ENCODE measurements at regions not wholly inside any gene's neighbourhood (a gene's known extent, or its start where the extent isn't known, plus 50 kb on each side); places are given as distances from the start of the nearest gene placed in this dataset.
"Not testable (repeated sequence)": the region's sequence is repeated elsewhere in the genome, so short reads cannot be mapped to it uniquely, and the experiment has no call there.

GRCh38 chr2:180765316-180765715 lies 215.1 kb upstream of the UBE2E3 start:
- not testable (repeated sequence) for H3K27me3 ChIP-seq (ENCODE audit: control insufficient read depth, insufficient read depth, low read length); H3K36me3 ChIP-seq (ENCODE audit: insufficient read depth, low read length); H3K9ac ChIP-seq (ENCODE audit: low read depth, low read length); H3K4me3 ChIP-seq (ENCODE audit: low read length); H3K4me2 ChIP-seq (ENCODE audit: low read length); H3K9me3 ChIP-seq (replicated peaks; ENCODE audit: low read length)
- H3K4me1 ChIP-seq (ENCODE audit: control insufficient read depth, insufficient read depth, low read length), result peaks cover 14% of the 10 kb centered on the region

GRCh38 chr2:180763263-180763989 lies 217.0 kb upstream of the UBE2E3 start:
- Histone ChIP-seq H3K9me3 (replicated peaks; ENCODE audit: low read length) (no peaks in the 10 kb centered on the region), H3K9ac (ENCODE audit: low read depth, low read length) (no peak overlapping the region), H3K36me3 (ENCODE audit: insufficient read depth, low read length) (no peaks in the 10 kb centered on the region), H3K4me2 (ENCODE audit: low read length) (no peak overlapping the region), H3K4me1 (ENCODE audit: control insufficient read depth, insufficient read depth, low read length) (peaks cover 17% of the 10 kb centered on the region), H3K4me3 (ENCODE audit: low read length) (no peak overlapping the region), H3K27me3 (ENCODE audit: control insufficient read depth, insufficient read depth, low read length) (no peaks in the 10 kb centered on the region)

GRCh38 chr2:180761224-180761623 lies 219.2 kb upstream of the UBE2E3 start:
- no peak overlapping the region for H3K9ac ChIP-seq (ENCODE audit: low read depth, low read length)
- no peak overlapping the region for H3K4me3 ChIP-seq (ENCODE audit: low read length)
- H3K27me3 ChIP-seq (ENCODE audit: control insufficient read depth, insufficient read depth, low read length), result no peaks in the 10 kb centered on the region
- peak overlapping the region; percentile 39 for H3K4me2 ChIP-seq (ENCODE audit: low read length)
- H3K4me1 ChIP-seq (ENCODE audit: control insufficient read depth, insufficient read depth, low read length), result peaks cover 17% of the 10 kb centered on the region
- H3K9me3 ChIP-seq (replicated peaks; ENCODE audit: low read length), result no peaks in the 10 kb centered on the region
- no peaks in the 10 kb centered on the region for H3K36me3 ChIP-seq (ENCODE audit: insufficient read depth, low read length)

GRCh38 chr2:180759631-180760030 lies 220.8 kb upstream of the UBE2E3 start:
- Histone ChIP-seq H3K9ac (ENCODE audit: low read depth, low read length) (no peak overlapping the region), H3K27me3 (ENCODE audit: control insufficient read depth, insufficient read depth, low read length) (no peaks in the 10 kb centered on the region), H3K4me3 (ENCODE audit: low read length) (no peak overlapping the region), H3K36me3 (ENCODE audit: insufficient read depth, low read length) (no peaks in the 10 kb centered on the region), H3K9me3 (replicated peaks; ENCODE audit: low read length) (no peaks in the 10 kb centered on the region), H3K4me1 (ENCODE audit: control insufficient read depth, insufficient read depth, low read length) (peaks cover 17% of the 10 kb centered on the region), H3K4me2 (ENCODE audit: low read length) (no peak overlapping the region)

- H3K4me3 ChIP-seq (ENCODE audit: low read length), result no peak overlapping the region
Observed at GRCh38 chr2:180753809-180754761, 226.3 kb upstream of the UBE2E3 start.

GRCh38 chr2:180751306-180751920 lies 229.0 kb upstream of the UBE2E3 start:
- Histone ChIP-seq H3K4me3 (ENCODE audit: low read length) (no peak overlapping the region), H3K4me2 (ENCODE audit: low read length) (no peak overlapping the region), H3K27me3 (ENCODE audit: control insufficient read depth, insufficient read depth, low read length) (no peaks in the 10 kb centered on the region), H3K4me1 (ENCODE audit: control insufficient read depth, insufficient read depth, low read length) (peaks cover 17% of the 10 kb centered on the region), H3K9me3 (replicated peaks; ENCODE audit: low read length) (no peaks in the 10 kb centered on the region), H3K36me3 (ENCODE audit: insufficient read depth, low read length) (no peaks in the 10 kb centered on the region), H3K9ac (ENCODE audit: low read depth, low read length) (no peak overlapping the region)

More at GRCh38 chr2:180753809-180754761, 226.3 kb upstream of the UBE2E3 start:
- Histone ChIP-seq H3K36me3 (ENCODE audit: insufficient read depth, low read length) (no peaks in the 10 kb centered on the region), H3K9ac (ENCODE audit: low read depth, low read length) (no peak overlapping the region), H3K4me2 (ENCODE audit: low read length) (peak overlapping the region; percentile 0), H3K27me3 (ENCODE audit: control insufficient read depth, insufficient read depth, low read length) (no peaks in the 10 kb centered on the region), H3K9me3 (replicated peaks; ENCODE audit: low read length) (no peaks in the 10 kb centered on the region), H3K4me1 (ENCODE audit: control insufficient read depth, insufficient read depth, low read length) (peaks cover 13% of the 10 kb centered on the region)

GRCh38 chr2:180747728-180748127 lies 232.7 kb upstream of the UBE2E3 start:
- H3K9ac ChIP-seq (ENCODE audit: low read depth, low read length), result no peak overlapping the region
- H3K27me3 ChIP-seq (ENCODE audit: control insufficient read depth, insufficient read depth, low read length), result no peaks in the 10 kb centered on the region
- no peaks in the 10 kb centered on the region for H3K9me3 ChIP-seq (replicated peaks; ENCODE audit: low read length)
- peaks cover 9% of the 10 kb centered on the region for H3K4me1 ChIP-seq (ENCODE audit: control insufficient read depth, insufficient read depth, low read length)
- H3K4me2 ChIP-seq (ENCODE audit: low read length), result no peak overlapping the region
- H3K36me3 ChIP-seq (ENCODE audit: insufficient read depth, low read length), result no peaks in the 10 kb centered on the region
- H3K4me3 ChIP-seq (ENCODE audit: low read length), result no peak overlapping the region

- no peaks in the 10 kb centered on the region for H3K9me3 ChIP-seq (replicated peaks; ENCODE audit: low read length)
- peak overlapping the region; percentile 67 for H3K4me2 ChIP-seq (ENCODE audit: low read length)
- peak overlapping the region; percentile 31 for H3K4me3 ChIP-seq (ENCODE audit: low read length)
- no peaks in the 10 kb centered on the region for H3K36me3 ChIP-seq (ENCODE audit: insufficient read depth, low read length)
- peaks cover 9% of the 10 kb centered on the region for H3K4me1 ChIP-seq (ENCODE audit: control insufficient read depth, insufficient read depth, low read length)
- H3K27me3 ChIP-seq (ENCODE audit: control insufficient read depth, insufficient read depth, low read length), result no peaks in the 10 kb centered on the region
- H3K9ac ChIP-seq (ENCODE audit: low read depth, low read length), result no peak overlapping the region
Observed at GRCh38 chr2:180743401-180743800, 237.0 kb upstream of the UBE2E3 start.

GRCh38 chr2:180742801-180743200 lies 237.6 kb upstream of the UBE2E3 start:
- Histone ChIP-seq H3K36me3 (ENCODE audit: insufficient read depth, low read length) (no peaks in the 10 kb centered on the region), H3K4me1 (ENCODE audit: control insufficient read depth, insufficient read depth, low read length) (peaks cover 7% of the 10 kb centered on the region), H3K4me3 (ENCODE audit: low read length) (no peak overlapping the region), H3K4me2 (ENCODE audit: low read length) (peak overlapping the region; percentile 67), H3K9ac (ENCODE audit: low read depth, low read length) (peak overlapping the region; percentile 56), H3K9me3 (replicated peaks; ENCODE audit: low read length) (no peaks in the 10 kb centered on the region), H3K27me3 (ENCODE audit: control insufficient read depth, insufficient read depth, low read length) (no peaks in the 10 kb centered on the region)

GRCh38 chr2:180739070-180739469 lies 241.3 kb upstream of the UBE2E3 start:
- Histone ChIP-seq H3K27me3 (ENCODE audit: control insufficient read depth, insufficient read depth, low read length) (no peaks in the 10 kb centered on the region), H3K4me2 (ENCODE audit: low read length) (no peak overlapping the region), H3K4me1 (ENCODE audit: control insufficient read depth, insufficient read depth, low read length) (peaks cover 5% of the 10 kb centered on the region), H3K9me3 (replicated peaks; ENCODE audit: low read length) (no peaks in the 10 kb centered on the region), H3K9ac (ENCODE audit: low read depth, low read length) (no peak overlapping the region), H3K4me3 (ENCODE audit: low read length) (no peak overlapping the region), H3K36me3 (ENCODE audit: insufficient read depth, low read length) (no peaks in the 10 kb centered on the region)

- H3K4me3 ChIP-seq (ENCODE audit: low read length), result no peak overlapping the region
- H3K9me3 ChIP-seq (replicated peaks; ENCODE audit: low read length), result no peaks in the 10 kb centered on the region
- H3K27me3 ChIP-seq (ENCODE audit: control insufficient read depth, insufficient read depth, low read length), result no peaks in the 10 kb centered on the region
Observed at GRCh38 chr2:180735799-180736198, 244.6 kb upstream of the UBE2E3 start.

More at GRCh38 chr2:180735799-180736198, 244.6 kb upstream of the UBE2E3 start:
- Histone ChIP-seq H3K36me3 (ENCODE audit: insufficient read depth, low read length) (no peaks in the 10 kb centered on the region), H3K4me2 (ENCODE audit: low read length) (no peak overlapping the region), H3K4me1 (ENCODE audit: control insufficient read depth, insufficient read depth, low read length) (peaks cover 6% of the 10 kb centered on the region), H3K9ac (ENCODE audit: low read depth, low read length) (no peak overlapping the region)
